ENCODE measurements at regions not wholly inside any gene's neighbourhood (a gene's known extent, or its start where the extent isn't known, plus 50 kb on each side); places are given as distances from the start of the nearest gene placed in this dataset.
"Not testable (repeated sequence)": the region's sequence is repeated elsewhere in the genome, so short reads cannot be mapped to it uniquely, and the experiment has no call there.

DNA sequence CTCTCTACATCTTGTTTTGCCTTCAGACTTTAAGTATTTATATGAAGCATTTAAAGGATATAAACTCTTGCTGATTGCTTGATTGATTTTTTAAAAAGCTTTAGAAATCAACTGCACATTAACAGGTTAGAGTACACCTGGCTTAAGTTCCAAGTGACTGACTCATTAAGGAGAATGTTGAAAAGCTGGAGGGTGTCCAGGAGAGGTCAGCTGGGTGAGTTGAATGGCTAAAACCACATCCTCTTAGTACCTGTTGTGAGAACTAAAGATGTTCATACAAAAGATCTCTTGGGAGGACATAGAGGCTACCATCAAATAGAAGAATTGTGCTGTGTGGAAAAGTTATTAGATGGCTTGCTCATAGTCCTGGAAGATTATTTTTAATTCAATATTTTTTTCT, 206.8 kb downstream of the TXNL1 start:
- H3K9me3 ChIP-seq, result no peaks in the 10 kb centered on the region
- intact Hi-C loops (cut with DNase I), result no loop called here
- H3K36me3 ChIP-seq, result no peaks in the 10 kb centered on the region
- ATAC-seq (peak; percentile 55 to 87 (median 77)), DNase-seq (peak in 4 of 6 donors; percentile 15 to 46 (median 35)), FAIRE-seq (no peak)
- H3K27ac ChIP-seq, result no peak overlapping the region
- TF ChIP-seq, protein P1, sequence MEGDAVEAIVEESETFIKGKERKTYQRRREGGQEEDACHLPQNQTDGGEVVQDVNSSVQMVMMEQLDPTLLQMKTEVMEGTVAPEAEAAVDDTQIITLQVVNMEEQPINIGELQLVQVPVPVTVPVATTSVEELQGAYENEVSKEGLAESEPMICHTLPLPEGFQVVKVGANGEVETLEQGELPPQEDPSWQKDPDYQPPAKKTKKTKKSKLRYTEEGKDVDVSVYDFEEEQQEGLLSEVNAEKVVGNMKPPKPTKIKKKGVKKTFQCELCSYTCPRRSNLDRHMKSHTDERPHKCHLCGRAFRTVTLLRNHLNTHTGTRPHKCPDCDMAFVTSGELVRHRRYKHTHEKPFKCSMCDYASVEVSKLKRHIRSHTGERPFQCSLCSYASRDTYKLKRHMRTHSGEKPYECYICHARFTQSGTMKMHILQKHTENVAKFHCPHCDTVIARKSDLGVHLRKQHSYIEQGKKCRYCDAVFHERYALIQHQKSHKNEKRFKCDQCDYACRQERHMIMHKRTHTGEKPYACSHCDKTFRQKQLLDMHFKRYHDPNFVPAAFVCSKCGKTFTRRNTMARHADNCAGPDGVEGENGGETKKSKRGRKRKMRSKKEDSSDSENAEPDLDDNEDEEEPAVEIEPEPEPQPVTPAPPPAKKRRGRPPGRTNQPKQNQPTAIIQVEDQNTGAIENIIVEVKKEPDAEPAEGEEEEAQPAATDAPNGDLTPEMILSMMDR (IDR thresholded peaks at IDR 0.05), result no peak
- H3K4me3 ChIP-seq, result no peak overlapping the region
- H3K4me1 ChIP-seq, result no peaks in the 10 kb centered on the region
- H3K27me3 ChIP-seq, result no peaks in the 10 kb centered on the region

GRCh38 chr18:56423626-56424025, 214.8 kb downstream of the TXNL1 start:
- no peak overlapping the region for H3K27ac ChIP-seq
- DNase-seq, result no peak
- no peaks in the 10 kb centered on the region for H3K36me3 ChIP-seq
- ATAC-seq, result no peak
- H3K4me1 ChIP-seq, result no peaks in the 10 kb centered on the region
- no peaks in the 10 kb centered on the region for H3K27me3 ChIP-seq
- H3K4me3 ChIP-seq, result no peak overlapping the region
- no peak for FAIRE-seq
- TF ChIP-seq, protein P1 (IDR thresholded peaks at IDR 0.05), result no peak
- intact Hi-C loops (cut with DNase I), result no loop called here
- no peaks in the 10 kb centered on the region for H3K9me3 ChIP-seq

- ATAC-seq, result no peak
- 78 to 79% methylated on average over 2 of the region's 2 CpGs for WGBS, 2 donors
- H3K36me3 ChIP-seq, result no peaks in the 10 kb centered on the region
- no peaks in the 10 kb centered on the region for H3K4me1 ChIP-seq
- no peaks in the 10 kb centered on the region for H3K9me3 ChIP-seq
- TF ChIP-seq, protein P1 (IDR thresholded peaks at IDR 0.05), result no peak
- intact Hi-C loops (cut with DNase I), result no loop called here
- H3K27ac ChIP-seq, result no peak overlapping the region
- H3K27me3 ChIP-seq, result no peaks in the 10 kb centered on the region
- no peak for DNase-seq
- no peak for FAIRE-seq
- H3K4me3 ChIP-seq, result no peak overlapping the region
Observed at GRCh38 chr18:56421647-56422046, 216.7 kb downstream of the TXNL1 start.

GRCh38 chr18:56420868-56421267, 217.5 kb downstream of the TXNL1 start:
- H3K27ac ChIP-seq; intact Hi-C loops (cut with DNase I); FAIRE-seq; DNase-seq; H3K4me1 ChIP-seq; H3K4me3 ChIP-seq; H3K27me3 ChIP-seq; ATAC-seq; H3K36me3 ChIP-seq; H3K9me3 ChIP-seq: not testable (repeated sequence)
- WGBS, 2 donors, result 92 to 100% methylated on average over 5 of the region's 5 CpGs

DNA sequence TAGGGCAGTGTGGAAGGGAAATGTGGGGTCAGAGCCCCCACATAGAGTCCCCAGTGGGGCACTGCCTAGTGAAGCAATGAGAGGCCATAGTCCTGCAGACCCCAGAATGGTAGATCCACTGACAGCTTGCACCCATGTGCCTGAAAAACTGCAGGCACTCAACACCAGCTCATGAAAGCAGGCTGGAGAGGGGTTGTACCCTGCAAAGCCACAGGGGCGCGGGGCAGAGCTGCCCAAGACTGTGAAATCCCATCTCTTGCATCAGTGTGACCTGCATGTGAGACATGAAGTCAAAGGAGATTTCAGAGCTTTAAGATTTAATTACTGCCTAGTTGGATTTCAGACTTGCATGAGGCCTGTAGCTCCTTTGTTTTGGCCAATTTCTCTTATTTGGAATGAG, 224.0 kb downstream of the TXNL1 start:
- no peak overlapping the region for H3K27ac ChIP-seq
- no peak overlapping the region for H3K4me3 ChIP-seq
- FAIRE-seq (no peak), DNase-seq (no peak), ATAC-seq (no peak)
- H3K36me3 ChIP-seq, result no peaks in the 10 kb centered on the region
- 94 to 96% methylated on average over 2 of the region's 2 CpGs for WGBS, 2 donors
- no peaks in the 10 kb centered on the region for H3K4me1 ChIP-seq
- TF ChIP-seq, protein P1 (IDR thresholded peaks at IDR 0.05), result no peak
- no peaks in the 10 kb centered on the region for H3K27me3 ChIP-seq
- no peaks in the 10 kb centered on the region for H3K9me3 ChIP-seq
- intact Hi-C loops (cut with DNase I), result no loop called here

GRCh38 chr18:56413862-56414261, 224.5 kb downstream of the TXNL1 start:
- TF ChIP-seq, protein P1 (IDR thresholded peaks at IDR 0.05), result no peak

More at GRCh38 chr18:56413862-56414261, 224.5 kb downstream of the TXNL1 start:
- WGBS, 2 donors, result 78 to 79% methylated on average over 3 of the region's 3 CpGs
- Histone ChIP-seq H3K36me3 (no peaks in the 10 kb centered on the region), H3K4me1 (no peaks in the 10 kb centered on the region), H3K27ac (no peak overlapping the region), H3K9me3 (no peaks in the 10 kb centered on the region), H3K4me3 (no peak overlapping the region), H3K27me3 (no peaks in the 10 kb centered on the region)
- ATAC-seq, result no peak
- FAIRE-seq, result no peak
- DNase-seq, result no peak
- intact Hi-C loops (cut with DNase I), result no loop called here

All from pancreas (tissue), 10 donors.